ENCODE measurements at regions not wholly inside any gene's neighbourhood (a gene's known extent, or its start where the extent isn't known, plus 50 kb on each side); places are given as distances from the start of the nearest gene placed in this dataset.

DNA sequence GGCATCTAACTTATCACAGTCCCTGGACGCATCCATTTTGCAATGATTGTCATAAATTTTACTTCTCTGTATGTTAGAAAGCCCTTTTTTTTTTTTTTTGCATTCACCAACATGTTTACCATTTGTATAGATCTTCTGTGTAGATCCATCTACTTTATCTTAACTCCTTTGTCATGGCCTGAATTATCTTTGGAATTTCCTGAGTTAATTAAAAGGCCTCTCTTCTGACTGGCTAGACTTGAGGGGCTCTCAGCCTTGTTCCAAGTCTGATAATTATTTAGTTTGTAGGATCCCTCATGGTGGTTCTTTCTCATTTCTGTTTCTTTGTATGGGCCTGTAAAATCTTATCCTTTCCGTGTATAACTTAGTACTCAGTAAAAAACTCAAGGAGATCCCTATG is 387.0 kb downstream of the C12orf50 start:
- TF ChIP-seq POLR2A (IDR thresholded peaks at IDR 0.05) (no peak), CTCF (IDR thresholded peaks at IDR 0.05) (no peak), POLR2AphosphoS5 (IDR thresholded peaks at IDR 0.05) (no peak)

All from transverse colon (tissue), 4 donors.